AG09319 (cell line): ENCODE measurements at regions not wholly inside any gene's neighbourhood (a gene's known extent, or its start where the extent isn't known, plus 50 kb on each side); places are given as distances from the start of the nearest gene placed in this dataset.

Experiments
- DNase-seq: peaks from one replicate; pipeline ENCODE4 v3.0.0-alpha.2; 2010; ENCODE audit warnings: low read depth; ENCODE audit errors: extremely low read depth
- TF ChIP-seq, protein P1 (sequence below): IDR thresholded peaks from 2 replicates; pipeline ENCODE4 v1.5.1; 2011; ENCODE audit warnings: low read depth, mild to moderate bottlenecking, inconsistent platforms, low read length, moderate library complexity

DNA sequence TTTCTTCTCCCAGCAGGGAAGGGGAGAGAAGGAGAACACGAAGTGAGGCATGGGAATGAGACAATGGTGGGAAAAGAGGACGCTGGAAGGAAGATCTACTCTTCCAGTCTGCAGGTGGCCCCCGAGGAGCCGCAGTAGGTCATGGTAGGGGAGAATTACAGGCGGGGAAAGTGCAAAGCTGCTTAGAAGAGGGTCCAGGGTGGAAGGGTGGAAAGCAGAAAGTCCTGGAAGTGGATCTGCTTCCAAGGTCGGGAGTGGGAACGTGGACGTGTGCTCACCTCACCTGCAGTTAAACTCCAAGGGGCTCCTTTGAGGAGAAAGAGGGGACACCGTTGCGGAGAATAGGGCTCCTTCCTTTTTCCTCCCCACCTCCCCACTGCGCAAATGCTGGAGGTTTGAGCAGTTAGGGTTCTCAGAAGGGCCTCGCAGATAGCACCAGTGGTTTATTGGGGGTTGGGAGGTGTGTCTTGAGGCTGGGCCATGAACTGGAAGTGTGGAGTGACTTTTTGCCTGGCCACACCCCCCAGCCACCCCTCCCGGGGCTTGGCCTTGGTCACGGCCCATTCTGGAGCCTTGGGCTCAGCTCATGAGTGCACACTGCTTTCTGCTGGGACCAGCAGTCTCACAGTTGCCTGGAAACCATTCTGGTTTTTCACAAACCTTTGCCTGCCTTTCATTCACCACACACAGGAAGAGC, 100.4 kb upstream of the MLN start:
- TF ChIP-seq, protein P1, sequence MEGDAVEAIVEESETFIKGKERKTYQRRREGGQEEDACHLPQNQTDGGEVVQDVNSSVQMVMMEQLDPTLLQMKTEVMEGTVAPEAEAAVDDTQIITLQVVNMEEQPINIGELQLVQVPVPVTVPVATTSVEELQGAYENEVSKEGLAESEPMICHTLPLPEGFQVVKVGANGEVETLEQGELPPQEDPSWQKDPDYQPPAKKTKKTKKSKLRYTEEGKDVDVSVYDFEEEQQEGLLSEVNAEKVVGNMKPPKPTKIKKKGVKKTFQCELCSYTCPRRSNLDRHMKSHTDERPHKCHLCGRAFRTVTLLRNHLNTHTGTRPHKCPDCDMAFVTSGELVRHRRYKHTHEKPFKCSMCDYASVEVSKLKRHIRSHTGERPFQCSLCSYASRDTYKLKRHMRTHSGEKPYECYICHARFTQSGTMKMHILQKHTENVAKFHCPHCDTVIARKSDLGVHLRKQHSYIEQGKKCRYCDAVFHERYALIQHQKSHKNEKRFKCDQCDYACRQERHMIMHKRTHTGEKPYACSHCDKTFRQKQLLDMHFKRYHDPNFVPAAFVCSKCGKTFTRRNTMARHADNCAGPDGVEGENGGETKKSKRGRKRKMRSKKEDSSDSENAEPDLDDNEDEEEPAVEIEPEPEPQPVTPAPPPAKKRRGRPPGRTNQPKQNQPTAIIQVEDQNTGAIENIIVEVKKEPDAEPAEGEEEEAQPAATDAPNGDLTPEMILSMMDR: no peak
- DNase-seq: no peak

DNA sequence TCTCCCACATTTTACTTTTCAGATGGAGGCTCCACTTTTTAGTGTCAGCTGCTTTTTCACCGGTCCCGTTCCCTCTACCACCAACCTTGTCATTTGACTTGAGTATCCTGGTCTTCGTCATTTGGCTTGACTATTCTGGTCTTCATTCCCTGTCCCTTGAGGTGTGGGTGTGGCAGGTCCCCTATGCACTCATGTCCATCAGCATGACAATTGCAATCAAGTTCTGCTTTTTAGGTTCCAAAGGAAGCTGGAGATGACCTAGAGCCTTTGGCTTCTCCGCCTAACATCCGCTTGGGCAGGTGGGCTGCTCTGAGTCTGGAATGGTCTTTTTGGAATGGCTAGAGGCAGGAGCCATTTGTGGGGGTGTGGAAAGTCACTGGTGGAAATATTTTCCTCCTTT, 99.8 kb upstream of the MLN start:
- DNase-seq: no peak
- TF ChIP-seq, protein P1: no peak

DNA sequence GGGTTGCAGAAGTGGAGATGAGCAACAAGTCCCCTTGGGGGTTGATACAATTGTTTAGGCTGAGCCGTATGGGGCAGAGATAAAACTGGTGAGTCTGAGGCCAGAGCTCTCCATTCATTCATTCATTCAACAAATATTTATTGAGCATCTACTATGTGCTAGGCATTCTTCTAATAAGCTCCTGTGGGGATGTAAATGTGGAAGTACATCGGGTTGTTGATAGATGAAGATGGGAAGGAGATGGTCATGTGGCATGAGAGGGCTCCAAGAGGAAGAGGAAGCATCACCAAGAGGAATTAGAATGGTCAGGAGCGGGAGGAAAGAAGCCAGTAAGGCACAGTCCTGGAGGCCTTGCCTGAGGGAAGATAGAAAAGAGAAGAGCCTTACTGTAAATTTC, 98.7 kb upstream of the MLN start:
- DNase-seq: no peak
- TF ChIP-seq, protein P1: no peak

DNA sequence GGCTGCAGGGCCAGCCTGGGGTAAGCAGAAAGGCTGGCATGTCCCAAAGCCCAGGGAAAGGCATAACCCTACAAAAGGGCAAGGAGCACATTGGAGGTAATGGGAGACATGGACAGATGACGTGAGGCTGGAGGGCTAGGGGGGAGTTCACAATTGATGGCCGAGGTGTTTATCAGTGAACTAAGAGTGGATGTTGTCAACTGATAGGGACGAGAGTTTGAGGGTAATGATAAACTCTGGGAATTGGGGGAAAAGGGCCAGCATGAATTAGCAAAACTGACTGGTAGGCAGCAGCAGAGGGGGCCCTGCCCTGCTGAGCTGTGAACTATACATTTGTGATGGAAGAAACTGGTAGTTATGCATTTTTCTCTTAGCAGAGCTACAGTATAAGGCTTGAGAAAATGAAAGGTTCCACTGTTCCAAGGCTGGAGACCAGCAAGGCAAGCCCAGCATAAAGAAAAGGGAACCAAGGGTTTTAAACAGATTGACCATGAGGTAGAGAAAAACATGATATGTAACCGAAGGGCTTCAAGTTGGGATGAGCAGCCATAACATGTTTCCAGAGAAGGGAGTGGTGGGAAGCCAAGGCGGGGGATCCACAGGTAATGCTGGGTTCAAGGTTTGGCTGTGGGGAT, 98.1 kb upstream of the MLN start:
- TF ChIP-seq, protein P1: no peak
- DNase-seq: no peak

DNA sequence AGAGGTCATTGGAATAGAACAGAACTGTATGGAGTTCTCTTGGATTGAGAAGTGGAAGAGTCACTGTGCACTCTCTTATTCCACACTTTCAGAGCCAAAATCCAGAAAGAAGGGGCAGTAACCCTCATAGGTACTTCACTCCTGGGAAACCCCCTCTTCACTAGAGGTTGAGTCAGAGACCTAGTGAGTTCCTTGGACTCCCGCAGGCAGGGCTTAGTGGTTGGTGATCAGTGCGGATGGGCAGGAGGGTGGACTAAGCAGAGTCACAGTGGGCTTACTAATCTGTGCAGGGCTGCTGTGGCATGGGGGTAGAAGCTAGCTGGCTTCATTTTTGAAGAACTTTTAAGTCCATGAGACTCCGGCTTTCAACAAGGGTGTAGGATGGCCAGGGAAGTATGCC, 95.0 kb upstream of the MLN start:
- no peak for DNase-seq
- TF ChIP-seq, protein P1: no peak

DNA sequence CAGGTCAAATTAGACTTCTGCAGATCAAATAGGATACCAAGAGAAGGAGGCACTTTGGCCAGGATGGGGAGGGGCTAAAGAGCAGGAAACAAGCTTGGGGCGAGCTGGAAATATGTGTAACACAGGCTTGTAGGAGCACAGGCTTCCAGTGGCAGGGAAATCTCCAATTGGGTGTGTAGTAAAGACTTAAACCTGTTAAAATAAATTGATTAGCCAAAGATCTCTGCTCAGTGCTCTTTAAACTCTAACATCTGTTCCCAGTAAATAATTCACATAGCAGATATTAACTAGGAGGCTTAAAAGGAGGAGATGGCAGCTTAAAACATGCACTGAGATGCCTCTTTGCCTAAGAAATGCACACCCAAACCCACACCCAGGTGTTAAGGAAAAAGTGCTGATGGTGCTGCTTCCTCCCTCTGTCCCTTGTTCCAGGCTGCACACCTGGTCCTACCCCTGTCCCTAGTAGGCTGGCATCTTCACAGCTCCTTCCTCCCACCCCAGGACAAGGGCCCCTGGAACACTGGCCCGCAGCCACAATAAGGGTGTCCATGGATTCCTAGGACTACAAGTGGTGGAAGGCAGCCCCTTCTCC, 93.5 kb upstream of the MLN start:
- no peak for DNase-seq
- TF ChIP-seq, protein P1: no peak
